Calu3 (cell line): ENCODE measurements at regions not wholly inside any gene's neighbourhood (a gene's known extent, or its start where the extent isn't known, plus 50 kb on each side); places are given as distances from the start of the nearest gene placed in this dataset.

ENCODE experiments used
- BruUV-seq: library from RNA; stranded (reverse); fragments of 400-500 nt; replicated peaks from 2 replicates; lab custom pipeline; 2021; lab: Mats Ljungman, UMichigan
- CTCF ChIA-PET: fragments of 300-600 bp; sonication (Branson Sonifier 250); formaldehyde crosslinking; loops from one replicate; lab custom pipeline; 2022; ENCODE audit warnings: antibody characterized with exemption; lab: Charles Lee
- DNase-seq: peaks from one replicate; pipeline ENCODE4 v3.0.0; 2022
- H3K27ac Mint-ChIP-seq: one replicate; pipeline ENCODE4 v1.8.0; 2022; ENCODE audit warnings: mixed read lengths; ENCODE audit not compliant: unreplicated experiment
- H3K27me3 Mint-ChIP-seq: one replicate; pipeline ENCODE4 v1.8.0; 2022; ENCODE audit warnings: mixed read lengths; ENCODE audit not compliant: unreplicated experiment
- H3K36me3 Mint-ChIP-seq: one replicate; pipeline ENCODE4 v1.8.0; 2022; ENCODE audit warnings: mild to moderate bottlenecking, moderate library complexity, mixed read lengths; ENCODE audit not compliant: insufficient read depth, unreplicated experiment
- H3K4me1 Mint-ChIP-seq: one replicate; pipeline ENCODE4 v1.8.0; 2022; ENCODE audit warnings: mild to moderate bottlenecking, low read depth, mixed read lengths; ENCODE audit not compliant: unreplicated experiment
- H3K4me3 Mint-ChIP-seq: one replicate; pipeline ENCODE4 v1.8.0; 2022; ENCODE audit warnings: mild to moderate bottlenecking, low read depth, moderate library complexity, mixed read lengths; ENCODE audit not compliant: unreplicated experiment
- H3K9me3 Mint-ChIP-seq: one replicate; pipeline ENCODE4 v1.8.0; 2022; ENCODE audit warnings: low read depth, mixed read lengths; ENCODE audit not compliant: unreplicated experiment
- intact Hi-C: fragments of 100-400 bp; cut with micrococcal nuclease; formaldehyde crosslinking; loops from one replicate; pipeline ENCODE4 v1.10.0; 2022; ENCODE audit not compliant: unreplicated experiment
- TF ChIP-seq, protein P1 (sequence below): fragments of 200-600 bp; IDR thresholded peaks from one replicate; pipeline ENCODE4 v1.8.0; 2022; ENCODE audit warnings: antibody characterized with exemption; ENCODE audit not compliant: unreplicated experiment

DNA sequence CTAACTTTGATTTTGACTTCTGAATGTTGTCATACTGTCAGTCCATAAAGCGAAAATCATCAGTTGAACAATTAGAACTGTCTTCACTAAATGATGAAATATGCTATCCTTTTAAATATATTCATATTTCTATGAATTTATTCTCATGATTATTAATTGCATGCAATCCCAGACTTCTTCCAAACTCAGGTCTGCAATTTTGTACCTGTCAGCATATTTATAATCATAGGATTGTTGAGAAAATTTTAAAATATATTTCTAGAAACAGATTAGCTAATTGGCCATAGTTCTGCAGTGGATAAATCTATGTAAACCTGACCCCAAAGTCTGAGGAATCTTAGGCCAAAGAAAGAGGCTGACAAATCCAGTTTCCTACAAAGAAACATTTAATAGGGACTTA is 347.5 kb downstream of the SLCO4C1 start:
- DNase-seq, result no peak
- Mint-ChIP-seq H3K36me3 (no peaks in the 10 kb centered on the region), H3K9me3 (no peaks in the 10 kb centered on the region), H3K27ac (no peak overlapping the region), H3K4me1 (peaks cover 6% of the 10 kb centered on the region), H3K27me3 (no peaks in the 10 kb centered on the region), H3K4me3 (no peak overlapping the region)
- no TSS peak for BruUV-seq
- CTCF ChIA-PET, result no interaction called here
- TF ChIP-seq, protein P1, sequence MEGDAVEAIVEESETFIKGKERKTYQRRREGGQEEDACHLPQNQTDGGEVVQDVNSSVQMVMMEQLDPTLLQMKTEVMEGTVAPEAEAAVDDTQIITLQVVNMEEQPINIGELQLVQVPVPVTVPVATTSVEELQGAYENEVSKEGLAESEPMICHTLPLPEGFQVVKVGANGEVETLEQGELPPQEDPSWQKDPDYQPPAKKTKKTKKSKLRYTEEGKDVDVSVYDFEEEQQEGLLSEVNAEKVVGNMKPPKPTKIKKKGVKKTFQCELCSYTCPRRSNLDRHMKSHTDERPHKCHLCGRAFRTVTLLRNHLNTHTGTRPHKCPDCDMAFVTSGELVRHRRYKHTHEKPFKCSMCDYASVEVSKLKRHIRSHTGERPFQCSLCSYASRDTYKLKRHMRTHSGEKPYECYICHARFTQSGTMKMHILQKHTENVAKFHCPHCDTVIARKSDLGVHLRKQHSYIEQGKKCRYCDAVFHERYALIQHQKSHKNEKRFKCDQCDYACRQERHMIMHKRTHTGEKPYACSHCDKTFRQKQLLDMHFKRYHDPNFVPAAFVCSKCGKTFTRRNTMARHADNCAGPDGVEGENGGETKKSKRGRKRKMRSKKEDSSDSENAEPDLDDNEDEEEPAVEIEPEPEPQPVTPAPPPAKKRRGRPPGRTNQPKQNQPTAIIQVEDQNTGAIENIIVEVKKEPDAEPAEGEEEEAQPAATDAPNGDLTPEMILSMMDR, result no peak
- intact Hi-C loops, result no loop called here

DNA sequence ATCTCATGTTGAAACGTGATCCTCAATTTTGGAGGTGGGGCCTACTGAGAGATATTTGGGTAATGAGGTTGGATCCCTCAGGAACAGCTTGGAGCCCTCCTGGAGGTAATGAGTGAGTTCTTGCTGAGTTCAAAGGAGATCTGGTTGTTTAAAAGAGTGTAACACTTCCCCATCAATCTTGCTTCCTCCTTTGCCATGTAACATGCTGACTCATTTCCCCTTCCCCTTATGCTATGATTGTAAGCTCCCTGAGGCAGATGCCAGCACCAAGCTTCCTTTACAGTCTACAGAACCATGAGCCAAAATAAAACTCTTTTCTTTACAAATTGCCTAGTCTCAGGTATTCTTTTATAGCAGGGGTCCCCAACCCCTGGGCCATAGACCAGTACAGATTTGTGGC is 352.3 kb downstream of the SLCO4C1 start:
- no TSS peak for BruUV-seq
- Mint-ChIP-seq H3K4me3 (no peak overlapping the region), H3K27me3 (no peaks in the 10 kb centered on the region), H3K9me3 (no peaks in the 10 kb centered on the region), H3K36me3 (no peaks in the 10 kb centered on the region), H3K4me1 (peaks cover 10% of the 10 kb centered on the region), H3K27ac (no peak overlapping the region)
- DNase-seq, result no peak
- TF ChIP-seq, protein P1, result no peak
- intact Hi-C loops, result no loop called here
- CTCF ChIA-PET, result interaction anchor here (1.1 kb wide), 1 partner anchor 211 kb away, joined by 3 read pairs; no protein-coding TSS in a partner anchor

DNA sequence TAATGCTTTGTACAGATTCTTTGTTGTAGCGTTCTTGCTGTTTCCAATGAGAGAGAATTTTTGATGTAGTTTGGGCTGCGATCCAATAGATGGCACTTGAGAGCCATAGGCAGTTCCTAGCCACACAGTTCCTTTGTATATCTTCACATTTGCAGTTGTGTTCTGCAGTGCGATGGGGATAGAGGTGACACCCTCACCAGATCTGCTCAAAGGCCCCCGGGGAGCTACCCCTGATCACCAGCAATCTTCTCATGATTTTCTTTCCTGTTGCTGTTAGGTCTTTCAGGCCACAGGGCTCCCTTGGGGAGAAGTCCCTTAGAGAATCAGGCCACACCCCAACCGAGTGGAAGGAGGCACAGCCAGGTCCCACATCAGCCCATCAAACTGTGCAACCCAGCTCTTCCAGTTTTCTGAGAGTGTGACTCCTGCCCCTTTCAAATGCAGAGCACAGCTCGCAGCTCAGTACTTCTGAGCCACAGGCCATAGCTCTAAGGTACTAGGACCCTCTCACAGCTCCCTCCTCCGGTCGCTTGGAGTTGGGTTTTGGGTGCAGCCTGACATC is 353.7 kb downstream of the SLCO4C1 start:
- Mint-ChIP-seq H3K36me3 (no peaks in the 10 kb centered on the region), H3K4me1 (peaks cover 10% of the 10 kb centered on the region), H3K9me3 (no peaks in the 10 kb centered on the region), H3K27ac (no peak overlapping the region), H3K4me3 (no peak overlapping the region), H3K27me3 (no peaks in the 10 kb centered on the region)
- CTCF ChIA-PET, result interaction anchor here (1.1 to 1.5 kb wide), 3 partner anchors 53 to 212 kb away, joined by 3 to 7 read pairs (median 4); no protein-coding TSS in a partner anchor
- intact Hi-C loops, result loop anchor here (1.0 kb wide), 4 partner anchors 35 to 281 kb away; no protein-coding TSS in a partner anchor
- BruUV-seq, result no TSS peak
- peak; percentile 56 for DNase-seq
- TF ChIP-seq, protein P1, result peak; percentile 73

DNA sequence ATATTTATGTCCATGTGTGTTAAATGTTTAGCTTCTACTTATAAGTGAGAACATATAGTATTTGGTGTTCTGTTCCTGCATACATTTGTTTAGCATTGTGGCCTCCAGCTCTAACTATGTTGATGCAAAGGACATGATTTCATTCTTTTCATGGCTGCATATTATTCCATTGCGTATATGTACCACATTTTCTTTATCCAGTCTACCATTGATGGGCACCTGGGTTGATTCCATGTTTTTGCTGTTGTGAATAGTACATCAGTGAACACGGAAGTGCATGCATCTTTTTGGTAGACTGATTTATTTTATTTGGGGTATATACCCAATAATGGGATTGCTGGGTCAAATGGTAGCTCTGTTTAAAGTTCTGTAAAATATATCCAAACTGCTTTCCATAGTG is 359.0 kb downstream of the SLCO4C1 start:
- intact Hi-C loops, result no loop called here
- TF ChIP-seq, protein P1, result no peak
- no TSS peak for BruUV-seq
- H3K27ac Mint-ChIP-seq, result no peak overlapping the region
- H3K27me3 Mint-ChIP-seq, result no peaks in the 10 kb centered on the region
- DNase-seq, result no peak
- H3K4me1 Mint-ChIP-seq, result no peaks in the 10 kb centered on the region
- H3K4me3 Mint-ChIP-seq, result no peak overlapping the region
- no peaks in the 10 kb centered on the region for H3K9me3 Mint-ChIP-seq
- CTCF ChIA-PET, result no interaction called here
- no peaks in the 10 kb centered on the region for H3K36me3 Mint-ChIP-seq
